ENCODE measurements at regions not wholly inside any gene's neighbourhood (a gene's known extent, or its start where the extent isn't known, plus 50 kb on each side); places are given as distances from the start of the nearest gene placed in this dataset.
"Not testable (repeated sequence)": the region's sequence is repeated elsewhere in the genome, so short reads cannot be mapped to it uniquely, and the experiment has no call there.

DNA sequence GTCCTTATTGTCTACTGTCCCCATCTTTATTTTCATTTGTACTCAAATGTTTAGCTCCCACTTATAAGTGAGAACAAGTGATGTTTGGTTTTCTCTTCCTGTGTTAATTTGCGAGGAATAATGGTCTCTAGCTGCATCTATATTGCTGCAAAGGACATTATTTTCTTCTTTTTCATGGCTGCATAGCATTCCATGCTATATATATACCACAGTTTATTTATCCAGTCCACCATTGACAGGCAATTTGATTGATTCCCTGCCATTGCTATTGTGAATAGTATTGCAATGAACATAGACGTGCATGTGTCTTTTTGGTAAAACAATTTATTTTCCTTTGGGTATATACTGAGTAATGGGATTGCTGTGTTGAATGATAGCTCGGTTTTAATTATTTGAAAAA is 1545.8 kb upstream of the RAG2 start:
- H3K36me3 ChIP-seq (ENCODE audit: control insufficient read depth in 2 of 2, insufficient read depth in 2 of 2, low read length in 2 of 2): no peaks in the 10 kb centered on the region
- H3K4me3 ChIP-seq (ENCODE audit: low read length in 2 of 2): no peak overlapping the region
- no peaks in the 10 kb centered on the region for H3K27me3 ChIP-seq (ENCODE audit: control insufficient read depth in 1 of 2, insufficient read depth in 2 of 2, low read length in 2 of 2)
- no peak overlapping the region for H3K27ac ChIP-seq (ENCODE audit: low read length)
- no peak overlapping the region for H3K9ac ChIP-seq (ENCODE audit: low read length in 2 of 2)
- no peaks in the 10 kb centered on the region for H3K4me1 ChIP-seq (ENCODE audit: control insufficient read depth, insufficient read depth, low read length)
- H3K9me3 ChIP-seq (ENCODE audit: control insufficient read depth in 2 of 2, low read length in 2 of 2): peaks cover 0 to 4% of the 10 kb centered on the region in 2 donors

DNA sequence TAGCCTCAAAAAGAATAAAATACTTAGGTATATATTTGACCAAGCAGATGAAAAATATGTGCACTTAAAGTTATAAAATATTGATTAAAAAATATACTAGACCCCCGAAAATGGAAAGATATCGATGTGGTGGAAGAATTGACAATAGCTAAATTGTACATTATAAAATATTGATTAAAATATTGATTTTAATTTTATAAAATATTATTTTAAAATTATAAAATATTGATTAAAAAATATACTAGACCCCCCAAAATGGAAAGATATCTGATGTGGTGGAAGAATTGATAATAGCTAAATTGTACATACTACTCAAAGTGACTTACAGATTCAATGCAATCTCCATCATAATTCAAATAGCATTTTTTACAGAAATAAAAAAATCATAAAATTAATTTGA is 1540.9 kb upstream of the RAG2 start:
- no peak overlapping the region for H3K4me3 ChIP-seq (ENCODE audit: low read length in 2 of 2)
- H3K9ac ChIP-seq (ENCODE audit: low read length in 2 of 2): no peak overlapping the region
- H3K27ac ChIP-seq (ENCODE audit: low read length): no peak overlapping the region
- H3K4me1 ChIP-seq (ENCODE audit: control insufficient read depth, insufficient read depth, low read length): no peaks in the 10 kb centered on the region
- H3K36me3 ChIP-seq (ENCODE audit: control insufficient read depth in 2 of 2, insufficient read depth in 2 of 2, low read length in 2 of 2): no peaks in the 10 kb centered on the region
- peaks cover 0 to 7% of the 10 kb centered on the region in 2 donors for H3K9me3 ChIP-seq (ENCODE audit: control insufficient read depth in 2 of 2, low read length in 2 of 2)
- no peaks in the 10 kb centered on the region for H3K27me3 ChIP-seq (ENCODE audit: control insufficient read depth in 1 of 2, insufficient read depth in 2 of 2, low read length in 2 of 2)

DNA sequence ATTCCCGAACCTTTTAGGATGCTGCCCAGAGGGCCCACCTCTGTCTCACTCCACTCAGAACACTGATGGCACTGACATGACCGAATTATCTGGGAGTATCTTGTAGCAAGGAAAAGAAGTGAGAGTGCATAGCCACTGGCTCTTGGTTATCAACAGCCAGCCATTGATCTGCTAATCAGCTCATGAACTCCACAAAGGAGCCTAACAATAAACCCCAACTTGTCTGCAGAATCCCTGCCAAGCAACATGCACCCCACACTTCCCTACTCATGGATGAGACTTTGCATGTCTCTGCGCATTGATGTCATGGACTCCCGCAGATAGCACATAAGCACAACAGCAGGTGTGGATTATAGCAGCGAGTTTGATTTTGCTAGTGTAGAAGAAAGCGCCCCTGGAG is 1538.9 kb upstream of the RAG2 start:
- Histone ChIP-seq H3K27me3 (ENCODE audit: control insufficient read depth in 1 of 2, insufficient read depth in 2 of 2, low read length in 2 of 2) (no peaks in the 10 kb centered on the region), H3K9me3 (ENCODE audit: control insufficient read depth in 2 of 2, low read length in 2 of 2) (peaks cover 0 to 7% of the 10 kb centered on the region in 2 donors), H3K27ac (ENCODE audit: low read length) (no peak overlapping the region), H3K4me3 (ENCODE audit: low read length in 2 of 2) (no peak overlapping the region), H3K36me3 (ENCODE audit: control insufficient read depth in 2 of 2, insufficient read depth in 2 of 2, low read length in 2 of 2) (no peaks in the 10 kb centered on the region), H3K4me1 (ENCODE audit: control insufficient read depth, insufficient read depth, low read length) (no peaks in the 10 kb centered on the region), H3K9ac (ENCODE audit: low read length in 2 of 2) (no peak overlapping the region)

DNA sequence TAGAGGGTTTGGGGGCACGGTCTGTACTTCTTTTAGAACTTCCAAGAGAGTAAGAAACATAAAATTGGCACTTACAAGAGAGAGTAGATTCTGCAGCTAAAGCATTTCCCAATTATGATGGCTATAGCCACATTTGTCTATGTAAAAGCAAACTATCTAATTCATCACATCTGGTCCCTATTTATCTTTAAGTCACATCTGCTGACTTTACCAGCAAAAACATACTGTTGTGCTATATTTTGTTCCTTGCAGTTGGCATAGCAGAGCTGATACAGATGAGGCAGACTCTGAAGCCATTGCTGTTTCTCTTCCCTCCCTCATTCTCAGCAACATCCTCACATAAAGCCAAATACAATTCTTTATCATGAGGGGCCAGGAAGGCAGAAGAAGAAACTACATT is 1533.5 kb upstream of the RAG2 start:
- H3K36me3 ChIP-seq (ENCODE audit: control insufficient read depth in 2 of 2, insufficient read depth in 2 of 2, low read length in 2 of 2): no peaks in the 10 kb centered on the region
- H3K4me3 ChIP-seq (ENCODE audit: low read length in 2 of 2): no peak overlapping the region
- no peak overlapping the region for H3K9ac ChIP-seq (ENCODE audit: low read length in 2 of 2)
- no peaks in the 10 kb centered on the region for H3K9me3 ChIP-seq (ENCODE audit: control insufficient read depth in 2 of 2, low read length in 2 of 2)
- H3K4me1 ChIP-seq (ENCODE audit: control insufficient read depth, insufficient read depth, low read length): no peaks in the 10 kb centered on the region
- no peaks in the 10 kb centered on the region for H3K27me3 ChIP-seq (ENCODE audit: control insufficient read depth in 1 of 2, insufficient read depth in 2 of 2, low read length in 2 of 2)
- no peak overlapping the region for H3K27ac ChIP-seq (ENCODE audit: low read length)

DNA sequence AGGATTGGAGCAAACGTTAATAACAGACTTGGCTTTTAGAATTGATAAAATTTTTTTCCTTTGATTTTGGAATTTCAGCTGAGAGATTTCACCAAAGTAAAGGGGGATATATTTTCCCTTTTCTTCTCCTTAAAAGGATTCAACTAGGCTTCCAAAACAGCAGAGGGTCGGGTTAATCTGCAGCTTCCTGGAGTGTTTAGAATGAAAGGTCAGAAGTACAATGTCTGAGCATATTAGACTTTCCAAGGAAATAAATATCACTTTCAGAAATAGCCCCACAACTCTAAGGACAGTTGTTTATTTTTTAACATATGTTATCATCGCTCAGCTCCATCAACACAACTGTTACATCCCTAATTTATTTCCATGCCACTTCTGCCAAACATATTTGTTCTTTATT is 1532.9 kb upstream of the RAG2 start:
- no peaks in the 10 kb centered on the region for H3K36me3 ChIP-seq (ENCODE audit: control insufficient read depth in 2 of 2, insufficient read depth in 2 of 2, low read length in 2 of 2)
- no peaks in the 10 kb centered on the region for H3K9me3 ChIP-seq (ENCODE audit: control insufficient read depth in 2 of 2, low read length in 2 of 2)
- H3K4me1 ChIP-seq (ENCODE audit: control insufficient read depth, insufficient read depth, low read length): no peaks in the 10 kb centered on the region

DNA sequence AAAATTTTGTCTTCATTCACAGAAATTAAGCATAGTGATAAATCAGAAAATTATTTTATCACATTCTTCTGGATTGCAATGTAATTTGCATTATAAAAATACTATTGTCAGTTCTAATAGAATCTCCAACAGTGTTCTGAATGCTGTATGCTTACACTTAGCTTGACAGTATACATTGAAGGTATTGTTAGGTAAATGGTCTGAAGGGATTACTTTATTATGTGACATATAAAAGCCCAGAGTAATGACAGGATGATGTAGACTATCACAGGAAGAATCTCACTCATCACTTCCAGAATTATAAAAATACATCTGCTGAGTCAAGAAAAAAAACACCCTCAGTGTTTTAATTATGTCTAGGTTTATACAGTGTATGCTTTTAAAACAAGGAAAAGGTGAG is 1532.5 kb upstream of the RAG2 start:
- Histone ChIP-seq H3K36me3 (ENCODE audit: control insufficient read depth in 2 of 2, insufficient read depth in 2 of 2, low read length in 2 of 2) (no peaks in the 10 kb centered on the region), H3K4me3 (ENCODE audit: low read length in 2 of 2) (no peak overlapping the region), H3K9me3 (ENCODE audit: control insufficient read depth in 2 of 2, low read length in 2 of 2) (no peaks in the 10 kb centered on the region), H3K9ac (ENCODE audit: low read length in 2 of 2) (no peak overlapping the region), H3K27ac (ENCODE audit: low read length) (no peak overlapping the region), H3K27me3 (ENCODE audit: control insufficient read depth in 1 of 2, insufficient read depth in 2 of 2, low read length in 2 of 2) (no peaks in the 10 kb centered on the region), H3K4me1 (ENCODE audit: control insufficient read depth, insufficient read depth, low read length) (no peaks in the 10 kb centered on the region)

More for the DNA sequence above, 1532.9 kb upstream of the RAG2 start:
- H3K9ac ChIP-seq (ENCODE audit: low read length in 2 of 2): no peak overlapping the region
- H3K4me3 ChIP-seq (ENCODE audit: low read length in 2 of 2): no peak overlapping the region
- no peak overlapping the region for H3K27ac ChIP-seq (ENCODE audit: low read length)
- no peaks in the 10 kb centered on the region for H3K27me3 ChIP-seq (ENCODE audit: control insufficient read depth in 1 of 2, insufficient read depth in 2 of 2, low read length in 2 of 2)

DNA sequence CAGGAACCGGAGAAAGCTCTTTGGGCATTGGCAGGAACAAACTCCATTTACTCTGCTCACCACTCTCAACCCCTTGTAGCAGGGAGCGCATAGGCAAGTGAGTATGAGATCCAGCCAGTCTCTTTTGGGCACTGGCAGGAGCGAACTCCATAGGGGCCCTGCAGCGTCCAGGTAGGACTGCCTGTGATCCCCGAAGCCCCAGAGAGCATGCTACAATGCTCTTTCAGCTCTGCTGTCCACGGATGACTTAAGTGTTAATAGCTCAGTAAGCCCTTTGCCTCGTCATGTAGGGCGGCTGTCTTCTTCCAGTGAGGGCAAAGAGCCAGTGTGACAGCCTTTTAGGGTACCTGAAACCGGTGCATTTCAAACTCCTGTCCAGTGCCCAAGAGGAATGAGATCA is 1525.6 kb upstream of the RAG2 start:
- Histone ChIP-seq H3K27me3 (ENCODE audit: control insufficient read depth in 1 of 2, insufficient read depth in 2 of 2, low read length in 2 of 2) (no peaks in the 10 kb centered on the region), H3K9me3 (ENCODE audit: control insufficient read depth in 2 of 2, low read length in 2 of 2) (no peaks in the 10 kb centered on the region), H3K4me1 (ENCODE audit: control insufficient read depth, insufficient read depth, low read length) (no peaks in the 10 kb centered on the region), H3K36me3 (ENCODE audit: control insufficient read depth in 2 of 2, insufficient read depth in 2 of 2, low read length in 2 of 2) (no peaks in the 10 kb centered on the region), H3K4me3 (ENCODE audit: low read length in 2 of 2) (no peak overlapping the region), H3K27ac (ENCODE audit: low read length) (no peak overlapping the region), H3K9ac (ENCODE audit: low read length in 2 of 2) (no peak overlapping the region)

DNA sequence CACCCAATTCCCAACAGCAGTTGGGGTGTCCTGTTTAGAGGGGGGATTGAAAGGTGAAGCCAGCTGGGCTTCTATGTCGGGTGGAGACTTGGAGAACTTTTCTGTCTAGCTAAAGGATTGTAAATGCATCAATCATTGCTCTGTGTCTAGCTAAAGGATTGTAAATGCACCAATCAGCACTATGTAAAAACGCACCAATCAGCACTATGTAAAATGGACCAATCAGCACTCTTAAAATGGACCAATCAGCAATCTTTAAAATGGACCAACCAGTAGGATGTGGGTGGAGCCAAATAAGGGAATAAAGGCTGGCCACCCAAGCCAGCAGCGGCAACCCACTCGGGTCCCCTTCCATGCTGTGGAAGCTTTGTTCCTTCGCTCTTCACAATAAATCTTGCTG is 1518.6 kb upstream of the RAG2 start:
- H3K4me1 ChIP-seq (ENCODE audit: control insufficient read depth, insufficient read depth, low read length); H3K36me3 ChIP-seq (ENCODE audit: control insufficient read depth in 2 of 2, insufficient read depth in 2 of 2, low read length in 2 of 2); H3K9me3 ChIP-seq (ENCODE audit: control insufficient read depth in 2 of 2, low read length in 2 of 2); H3K9ac ChIP-seq (ENCODE audit: low read length in 2 of 2); H3K27ac ChIP-seq (ENCODE audit: low read length); H3K4me3 ChIP-seq (ENCODE audit: low read length in 2 of 2); H3K27me3 ChIP-seq (ENCODE audit: control insufficient read depth in 1 of 2, insufficient read depth in 2 of 2, low read length in 2 of 2): not testable (repeated sequence)

DNA sequence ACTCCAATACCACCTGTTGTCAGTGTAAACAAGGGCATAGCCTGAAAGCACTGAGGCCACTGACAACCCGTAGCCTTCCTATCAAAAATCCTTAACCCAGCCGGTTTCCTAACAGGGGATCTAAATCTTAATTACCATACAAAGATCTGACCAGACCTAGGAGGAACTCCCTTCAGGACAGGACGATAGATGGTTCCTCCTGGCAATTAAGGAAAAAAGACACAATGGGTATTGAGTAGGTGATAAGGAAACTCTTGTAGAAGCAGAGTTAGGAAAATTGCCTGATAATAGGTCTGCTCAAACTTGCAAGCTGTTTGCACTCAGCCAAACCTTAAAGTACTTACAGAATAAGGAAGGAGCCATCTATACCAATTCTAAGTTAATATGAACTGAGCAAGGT is 1517.3 kb upstream of the RAG2 start:
- H3K27ac ChIP-seq (ENCODE audit: low read length); H3K4me3 ChIP-seq (ENCODE audit: low read length in 2 of 2); H3K9me3 ChIP-seq (ENCODE audit: control insufficient read depth in 2 of 2, low read length in 2 of 2); H3K9ac ChIP-seq (ENCODE audit: low read length in 2 of 2); H3K27me3 ChIP-seq (ENCODE audit: control insufficient read depth in 1 of 2, insufficient read depth in 2 of 2, low read length in 2 of 2); H3K36me3 ChIP-seq (ENCODE audit: control insufficient read depth in 2 of 2, insufficient read depth in 2 of 2, low read length in 2 of 2); H3K4me1 ChIP-seq (ENCODE audit: control insufficient read depth, insufficient read depth, low read length): not testable (repeated sequence)

DNA sequence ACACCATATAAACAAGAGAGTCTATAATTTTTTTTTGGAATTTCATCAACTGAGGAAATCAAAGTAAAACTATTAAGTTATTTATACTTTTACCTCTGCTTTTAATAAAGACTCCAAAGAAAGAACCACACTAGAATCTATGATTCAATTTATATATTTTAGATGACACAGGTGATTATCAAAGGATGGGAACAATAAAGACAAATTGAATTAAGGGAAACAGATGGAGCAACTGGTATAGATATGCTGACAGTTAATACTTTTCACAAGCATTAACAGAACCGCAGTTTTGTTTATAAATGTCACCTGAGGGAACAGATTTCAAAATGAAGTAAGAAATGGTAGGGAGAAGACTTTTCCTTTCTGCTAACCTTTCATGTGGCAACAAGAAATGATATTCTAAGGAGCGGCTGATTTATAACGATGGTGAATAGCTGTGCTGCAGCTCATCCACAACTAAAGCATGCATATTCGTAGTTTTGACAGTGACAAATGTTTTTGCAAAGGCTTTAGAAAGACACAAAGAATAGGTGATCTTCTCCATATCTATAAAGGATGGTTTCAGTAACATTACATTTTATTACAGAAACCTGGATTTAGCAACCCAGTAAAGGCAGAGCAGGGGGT is 1502.9 kb upstream of the RAG2 start:
- Histone ChIP-seq H3K36me3 (ENCODE audit: control insufficient read depth in 2 of 2, insufficient read depth in 2 of 2, low read length in 2 of 2) (no peaks in the 10 kb centered on the region), H3K9me3 (ENCODE audit: control insufficient read depth in 2 of 2, low read length in 2 of 2) (no peaks in the 10 kb centered on the region), H3K27ac (ENCODE audit: low read length) (no peak overlapping the region), H3K4me3 (ENCODE audit: low read length in 2 of 2) (no peak overlapping the region), H3K27me3 (ENCODE audit: control insufficient read depth in 1 of 2, insufficient read depth in 2 of 2, low read length in 2 of 2) (no peaks in the 10 kb centered on the region), H3K9ac (ENCODE audit: low read length in 2 of 2) (no peak overlapping the region), H3K4me1 (ENCODE audit: control insufficient read depth, insufficient read depth, low read length) (no peaks in the 10 kb centered on the region)

DNA sequence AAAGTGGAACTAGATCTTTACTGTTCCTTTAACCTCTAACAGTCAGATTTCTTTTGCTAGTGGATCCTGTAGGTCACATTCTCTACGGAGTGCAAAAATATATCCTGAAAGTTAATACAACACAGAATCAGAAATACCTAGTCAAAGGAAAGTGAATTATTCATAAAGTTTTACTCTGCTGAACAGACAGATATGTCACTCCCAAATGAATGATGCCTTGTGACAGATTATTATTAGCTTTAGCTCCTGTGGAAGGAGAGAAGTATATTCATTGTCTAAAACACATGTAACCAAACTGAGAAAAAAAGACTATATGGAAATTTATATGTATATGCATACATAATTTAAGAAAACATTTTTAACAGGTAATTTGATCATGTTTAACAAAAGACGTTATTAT is 1497.2 kb upstream of the RAG2 start:
- Histone ChIP-seq H3K4me1 (ENCODE audit: control insufficient read depth, insufficient read depth, low read length) (no peaks in the 10 kb centered on the region), H3K27me3 (ENCODE audit: control insufficient read depth in 1 of 2, insufficient read depth in 2 of 2, low read length in 2 of 2) (no peaks in the 10 kb centered on the region), H3K9ac (ENCODE audit: low read length in 2 of 2) (no peak overlapping the region), H3K27ac (ENCODE audit: low read length) (no peak overlapping the region), H3K4me3 (ENCODE audit: low read length in 2 of 2) (no peak overlapping the region), H3K36me3 (ENCODE audit: control insufficient read depth in 2 of 2, insufficient read depth in 2 of 2, low read length in 2 of 2) (no peaks in the 10 kb centered on the region), H3K9me3 (ENCODE audit: control insufficient read depth in 2 of 2, low read length in 2 of 2) (no peaks in the 10 kb centered on the region)
